ENCODE measurements at regions not wholly inside any gene's neighbourhood (a gene's known extent, or its start where the extent isn't known, plus 50 kb on each side); places are given as distances from the start of the nearest gene placed in this dataset.

- TF ChIP-seq CTCF (IDR thresholded peaks at IDR 0.05; ENCODE audit: insufficient read depth, low read length, poor library complexity, severe bottlenecking): no peak
- H3K27me3 ChIP-seq (ENCODE audit: control insufficient read depth, insufficient read depth, low read length): no peaks in the 10 kb centered on the region
- no peaks in the 10 kb centered on the region for H3K36me3 ChIP-seq (ENCODE audit: control insufficient read depth, insufficient read depth, low read length)
- no peak overlapping the region for H3K4me3 ChIP-seq (ENCODE audit: low read depth, low read length)
- no peak for DNase-seq (ENCODE audit: low read depth)
Observed at GRCh38 chr10:108052981-108053380, 888.5 kb upstream of the SORCS1 start.

DNA sequence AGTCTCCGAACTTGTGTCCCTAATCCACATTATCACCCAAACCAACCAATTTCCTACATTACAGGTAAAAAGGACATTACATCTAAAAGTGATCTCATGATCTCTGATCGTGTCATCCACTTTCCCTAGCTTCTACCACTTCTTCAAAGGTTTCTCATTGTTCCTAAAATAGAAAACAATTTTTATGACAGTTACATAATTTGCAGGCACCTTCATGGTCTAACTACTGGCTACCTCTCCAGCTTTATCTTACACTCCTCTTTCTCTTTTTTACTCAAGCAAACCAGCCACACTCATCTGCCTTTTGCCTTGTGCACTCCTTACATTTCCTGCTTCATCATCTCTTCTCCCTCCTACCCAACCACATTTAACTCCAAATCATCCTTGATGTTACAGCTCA, 886.7 kb upstream of the SORCS1 start:
- no peaks in the 10 kb centered on the region for H3K36me3 ChIP-seq (ENCODE audit: control insufficient read depth, insufficient read depth, low read length)
- no peaks in the 10 kb centered on the region for H3K27me3 ChIP-seq (ENCODE audit: control insufficient read depth, insufficient read depth, low read length)
- no peak overlapping the region for H3K4me3 ChIP-seq (ENCODE audit: low read depth, low read length)
- DNase-seq (ENCODE audit: low read depth): no peak
- TF ChIP-seq CTCF (IDR thresholded peaks at IDR 0.05; ENCODE audit: insufficient read depth, low read length, poor library complexity, severe bottlenecking): no peak

- H3K36me3 ChIP-seq (ENCODE audit: control insufficient read depth, insufficient read depth, low read length): no peaks in the 10 kb centered on the region
- H3K4me3 ChIP-seq (ENCODE audit: low read depth, low read length): no peak overlapping the region
- no peaks in the 10 kb centered on the region for H3K27me3 ChIP-seq (ENCODE audit: control insufficient read depth, insufficient read depth, low read length)
- DNase-seq (ENCODE audit: low read depth): no peak
- no peak for TF ChIP-seq CTCF (IDR thresholded peaks at IDR 0.05; ENCODE audit: insufficient read depth, low read length, poor library complexity, severe bottlenecking)
Observed at GRCh38 chr10:108050626-108051025, 886.1 kb upstream of the SORCS1 start.

DNA sequence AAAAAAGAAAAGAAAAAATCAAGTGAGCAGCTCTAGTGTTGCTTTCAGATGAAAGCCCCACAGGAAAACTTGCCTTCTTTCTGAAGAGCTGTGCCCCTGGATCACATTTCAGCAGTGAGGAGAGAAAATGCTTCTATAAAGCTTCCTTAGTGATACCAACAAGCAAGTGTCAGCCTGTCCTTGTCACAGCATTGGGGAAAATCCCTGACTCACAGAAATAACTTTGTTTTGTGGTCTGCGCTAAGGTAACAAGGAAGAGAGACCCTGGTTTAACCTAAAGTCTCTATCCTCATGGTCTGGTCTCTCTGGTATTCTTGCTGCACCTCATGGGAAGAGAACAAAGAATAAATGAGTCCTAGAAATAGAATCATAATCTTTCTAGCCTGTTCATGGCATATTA, 885.2 kb upstream of the SORCS1 start:
- no peaks in the 10 kb centered on the region for H3K27me3 ChIP-seq (ENCODE audit: control insufficient read depth, insufficient read depth, low read length)
- no peak for DNase-seq (ENCODE audit: low read depth)
- TF ChIP-seq CTCF (IDR thresholded peaks at IDR 0.05; ENCODE audit: insufficient read depth, low read length, poor library complexity, severe bottlenecking): no peak
- no peaks in the 10 kb centered on the region for H3K36me3 ChIP-seq (ENCODE audit: control insufficient read depth, insufficient read depth, low read length)
- H3K4me3 ChIP-seq (ENCODE audit: low read depth, low read length): no peak overlapping the region

DNA sequence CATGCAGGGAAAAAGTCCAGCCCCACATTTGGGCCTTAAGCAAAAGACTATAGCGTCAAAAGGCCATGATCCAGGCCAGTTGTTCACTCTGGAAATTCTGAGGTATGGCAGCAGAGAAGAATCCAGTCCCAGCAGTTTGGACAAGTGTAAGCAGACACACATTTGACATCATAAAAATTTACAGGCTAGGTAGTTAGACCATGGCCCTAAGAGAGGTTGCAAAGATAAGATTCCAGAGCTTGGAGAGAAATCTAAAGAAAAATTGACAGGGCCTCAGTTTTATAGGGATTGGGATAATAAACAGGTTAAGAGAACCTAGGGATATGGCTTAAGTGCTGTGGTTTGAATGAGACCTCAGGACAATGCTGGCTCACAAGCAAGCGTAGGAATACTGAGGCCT, 884.4 kb upstream of the SORCS1 start:
- no peak for TF ChIP-seq CTCF (IDR thresholded peaks at IDR 0.05; ENCODE audit: insufficient read depth, low read length, poor library complexity, severe bottlenecking)
- DNase-seq (ENCODE audit: low read depth): no peak
- Histone ChIP-seq H3K27me3 (ENCODE audit: control insufficient read depth, insufficient read depth, low read length) (no peaks in the 10 kb centered on the region), H3K4me3 (ENCODE audit: low read depth, low read length) (no peak overlapping the region), H3K36me3 (ENCODE audit: control insufficient read depth, insufficient read depth, low read length) (no peaks in the 10 kb centered on the region)

DNA sequence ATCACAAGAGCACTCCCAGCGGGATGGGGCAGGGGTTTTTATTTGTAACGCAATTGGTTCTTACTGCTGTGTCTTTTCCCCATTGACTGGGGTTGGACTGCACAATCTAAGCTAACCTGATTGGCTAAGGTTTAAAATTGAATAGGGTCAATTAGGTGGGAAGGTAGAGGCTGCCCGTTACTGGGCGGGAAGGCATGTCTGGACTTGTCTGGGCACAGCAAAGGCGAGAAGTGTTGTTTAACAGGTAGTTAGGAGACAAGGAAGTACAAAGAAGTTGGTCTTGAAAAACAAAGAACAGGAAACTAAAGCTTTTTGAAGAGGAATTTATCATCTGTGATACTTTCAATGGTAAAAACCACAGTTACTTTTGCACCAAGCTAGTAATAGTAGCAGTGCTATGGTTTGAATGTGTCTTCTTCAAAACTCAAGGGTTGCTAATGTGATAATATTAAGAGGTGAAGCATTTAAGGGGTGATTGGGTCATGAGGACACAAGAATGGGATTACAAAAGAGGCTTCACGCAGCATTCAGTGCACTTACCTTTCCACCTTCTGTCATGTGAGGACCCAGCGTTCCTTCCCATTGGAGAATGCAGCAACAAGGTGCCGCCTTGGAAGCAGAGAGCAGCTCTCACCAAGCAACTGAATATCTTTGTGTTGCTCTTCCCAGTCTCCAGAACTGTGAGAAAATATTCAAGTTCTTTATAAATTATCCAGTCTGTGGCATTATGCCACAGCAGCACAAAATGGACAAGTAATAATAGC, 875.5 kb upstream of the SORCS1 start:
- H3K27me3 ChIP-seq (ENCODE audit: control insufficient read depth, insufficient read depth, low read length): no peaks in the 10 kb centered on the region
- TF ChIP-seq CTCF (IDR thresholded peaks at IDR 0.05; ENCODE audit: insufficient read depth, low read length, poor library complexity, severe bottlenecking): no peak
- no peak overlapping the region for H3K4me3 ChIP-seq (ENCODE audit: low read depth, low read length)
- H3K36me3 ChIP-seq (ENCODE audit: control insufficient read depth, insufficient read depth, low read length): no peaks in the 10 kb centered on the region
- no peak for DNase-seq (ENCODE audit: low read depth)
